NCI-H1048 (cell line): ENCODE measurements at regions not wholly inside any gene's neighbourhood (a gene's known extent, or its start where the extent isn't known, plus 50 kb on each side); places are given as distances from the start of the nearest gene placed in this dataset.

Experiments
- DNase-seq: peaks from one replicate; lab custom pipeline; 2025; lab: John Stamatoyannopoulos, UW

- DNase-seq: no peak
Measured at GRCh38 chr6:11296449-11297375, 64.2 kb upstream of the NEDD9 start.

DNA sequence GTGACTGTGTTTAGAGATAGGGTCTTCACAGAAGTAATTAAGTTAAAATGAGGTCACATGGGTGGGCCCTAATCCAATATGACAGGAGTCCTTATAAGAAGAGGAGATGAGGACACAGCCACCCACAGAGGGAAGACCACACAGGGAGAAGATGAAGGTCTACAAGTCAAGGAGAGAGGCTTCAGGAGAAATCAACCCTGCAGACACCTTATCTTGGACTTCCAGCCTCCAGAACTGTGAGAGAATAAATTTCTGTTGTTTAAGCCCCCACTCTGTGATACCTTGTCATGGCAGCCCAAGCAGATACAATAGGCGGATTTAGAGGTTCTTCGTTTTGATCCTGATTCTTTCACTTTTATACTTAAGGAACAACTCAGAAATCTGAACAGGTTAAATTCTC, 63.5 kb upstream of the NEDD9 start:
- no peak for DNase-seq

- DNase-seq: no peak
Measured at GRCh38 chr6:11294228-11294627, 61.8 kb upstream of the NEDD9 start.

- no peak for DNase-seq
Measured at GRCh38 chr6:11292594-11293236, 60.2 kb upstream of the NEDD9 start.

- DNase-seq: no peak
Measured at GRCh38 chr6:11292091-11292490, 59.6 kb upstream of the NEDD9 start.

- no peak for DNase-seq
Measured at GRCh38 chr6:11291582-11291981, 59.1 kb upstream of the NEDD9 start.

GRCh38 chr6:11290027-11290426, 57.6 kb upstream of the NEDD9 start:
- DNase-seq: no peak

- DNase-seq: no peak
Measured at GRCh38 chr6:11288065-11288464, 55.6 kb upstream of the NEDD9 start.

DNA sequence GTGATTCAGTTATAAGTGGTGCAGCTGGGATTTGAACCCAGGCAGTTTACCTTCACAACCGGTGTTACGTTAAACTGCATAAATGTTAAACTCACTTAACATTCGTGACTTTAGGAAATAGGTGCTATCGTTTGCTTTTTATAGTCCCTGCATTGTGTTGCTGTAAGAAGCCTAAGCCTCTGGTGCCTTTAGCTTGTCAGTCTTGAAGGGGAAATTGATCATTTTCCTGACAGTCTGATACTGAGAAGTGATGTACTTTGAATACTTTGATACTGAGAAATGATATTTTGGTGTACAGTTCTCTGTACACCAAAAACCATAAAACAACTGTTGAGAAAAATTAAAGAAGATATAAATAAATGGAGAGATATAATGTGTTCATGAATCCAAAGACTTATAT, 52.5 kb upstream of the NEDD9 start:
- DNase-seq: no peak

DNA sequence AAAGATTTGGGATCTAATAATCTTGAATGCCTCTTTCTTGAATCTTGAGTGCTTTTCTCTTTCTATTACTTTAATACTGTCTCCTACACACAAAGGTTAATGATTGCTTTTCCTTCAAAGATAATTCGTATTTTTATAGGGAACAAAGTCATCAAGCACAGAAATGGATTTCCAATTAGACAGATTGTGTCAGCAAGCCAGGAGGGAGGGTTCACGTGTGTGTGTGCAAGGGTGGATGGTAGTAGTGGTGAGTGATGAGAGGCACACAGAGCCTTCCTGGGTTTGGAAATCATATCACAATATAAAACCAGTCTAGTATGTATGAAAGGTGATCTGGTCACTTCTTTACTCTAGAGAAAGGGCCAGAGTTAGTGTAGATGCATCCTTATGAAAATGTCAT, 51.2 kb upstream of the NEDD9 start:
- DNase-seq: no peak

DNA sequence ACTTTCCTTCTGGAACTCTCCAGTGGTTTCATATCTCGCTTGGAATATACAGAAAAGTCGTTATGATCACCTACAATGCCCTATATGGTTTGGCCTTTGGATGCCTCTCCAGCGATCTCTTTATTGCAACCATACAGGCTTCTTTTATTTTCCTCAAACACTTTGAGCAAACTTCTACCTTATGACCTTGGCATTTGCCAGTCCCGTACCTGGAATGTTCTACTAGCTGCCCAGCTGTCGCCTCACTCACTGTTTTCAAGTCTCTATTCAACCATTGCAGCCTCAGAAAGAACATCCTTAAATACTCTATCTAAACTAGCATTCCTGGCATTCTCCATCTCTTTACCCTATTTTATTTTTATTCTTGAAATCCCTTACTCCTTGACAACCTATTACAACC, 50.4 kb upstream of the NEDD9 start:
- DNase-seq: no peak
